HCT116 (cell line): ENCODE measurements at regions not wholly inside any gene's neighbourhood (a gene's known extent, or its start where the extent isn't known, plus 50 kb on each side); places are given as distances from the start of the nearest gene placed in this dataset.

ENCODE experiments used
- ATAC-seq: fragments of 200-7000 bp; cut with Tn5 transposase; 2 replicates; pipeline ENCODE4 v1.9.1; 2020; ENCODE audit warnings: mild to moderate bottlenecking, moderate library complexity
- BruUV-seq: library from RNA; stranded (reverse); fragments of 400-500 nt; replicated peaks from 2 replicates; lab custom pipeline; 2021; lab: Mats Ljungman, UMichigan
- CTCF ChIA-PET: fragments of 300-600 bp; sonication (Branson Sonifier 250); formaldehyde crosslinking; loops from one replicate; lab custom pipeline; 2021; ENCODE audit warnings: antibody characterized with exemption; lab: Charles Lee
- POLR2A ChIA-PET: fragments of 300-600, 350-600 bp; sonication (Branson Sonifier 250); formaldehyde crosslinking; loops from one replicate; lab custom pipeline; 2021; ENCODE audit warnings: antibody characterized with exemption; lab: Charles Lee
- RAD21 ChIA-PET, 2 experiments: fragments of 300-600 bp; sonication (Branson Sonifier 250); formaldehyde crosslinking; loops; one replicate each; lab custom pipeline; 2023; ENCODE audit warnings: low total read pairs in 2 of 2; ENCODE audit not compliant: uncharacterized antibody in 2 of 2, unreplicated experiment in 2 of 2, low non-redundant PET in 1 of 2; lab: Charles Lee
- DNase-seq: peaks from one replicate; pipeline ENCODE4 v3.0.0-alpha.2; 2010; ENCODE audit warnings: low read depth, low spot score
- H2AFZ ChIP-seq: fragments of 200-600 bp; shearing (Covaris generic), sonication (generic); 2 replicates; pipeline ENCODE4 v1.6.1; 2017; ENCODE audit warnings: low read depth, mixed run types, mixed read lengths, antibody characterized with exemption, low read length; ENCODE audit not compliant: poor library complexity, severe bottlenecking
- H3K27ac ChIP-seq: 2 replicates; pipeline ENCODE4 v1.5.1; 2012; ENCODE audit warnings: low read depth, low read length
- H3K27me3 ChIP-seq: fragments of 200-600 bp; sonication (generic); 2 replicates; pipeline ENCODE4 v1.6.1; 2016; ENCODE audit warnings: mixed run types, low read length, mixed read lengths; ENCODE audit not compliant: insufficient read depth
- H3K36me3 ChIP-seq, 2 experiments: fragments of 200-500 bp in 1 of 2; fragments of 200-600 bp in 1 of 2; sonication (Bioruptor generic) in 1 of 2; sonication (generic) in 1 of 2; 2 replicates each; pipeline versions ENCODE4 v1.5.1 to v1.6.1; 2014 to 2016; ENCODE audit warnings: low read length in 2 of 2, inconsistent platforms in 1 of 2, mixed read lengths in 1 of 2, mixed run types in 1 of 2; ENCODE audit not compliant: insufficient read depth in 2 of 2, control insufficient read depth in 1 of 2
- H3K4me1 ChIP-seq, 2 experiments: fragments of 200-600 bp in 1 of 2; sonication (generic) in 1 of 2; 2 replicates each; pipeline versions ENCODE4 v1.5.1 to v1.6.1; 2012 to 2017; ENCODE audit warnings: low read length in 2 of 2, inconsistent platforms in 1 of 2, mild to moderate bottlenecking in 1 of 2, mixed read lengths in 1 of 2, mixed run types in 1 of 2, moderate library complexity in 1 of 2; ENCODE audit not compliant: insufficient read depth in 2 of 2, control insufficient read depth in 1 of 2
- H3K4me2 ChIP-seq: fragments of 200-600 bp; sonication (generic); 2 replicates; pipeline ENCODE4 v1.6.1; 2017; ENCODE audit warnings: mixed run types, low read length, mixed read lengths
- H3K4me3 ChIP-seq, 2 experiments: fragments of 200-600 bp in 1 of 2; sonication (generic) in 1 of 2; replicated peaks in 1 of 2; 2 replicates each; pipeline ENCODE4 v1.5.1; 2011 to 2016; ENCODE audit warnings: low read length in 2 of 2, control low read depth in 1 of 2, low read depth in 1 of 2, mild to moderate bottlenecking in 1 of 2, mixed read lengths in 1 of 2, mixed run types in 1 of 2
- H3K79me2 ChIP-seq: fragments of 200-600 bp; sonication (generic); 2 replicates; pipeline ENCODE4 v1.6.1; 2017; ENCODE audit warnings: mild to moderate bottlenecking, mixed run types, low read length, moderate library complexity, mixed read lengths; ENCODE audit not compliant: insufficient read depth
- H3K9ac ChIP-seq: fragments of 200-600 bp; sonication (generic); 2 replicates; pipeline ENCODE4 v1.6.1; 2016; ENCODE audit warnings: low read length, mixed read lengths
- H3K9me2 ChIP-seq: fragments of 200-600 bp; sonication (generic), shearing (Covaris generic); 2 replicates; pipeline ENCODE4 v1.6.1; 2017; ENCODE audit warnings: mixed run types, mild to moderate bottlenecking, moderate library complexity; ENCODE audit not compliant: insufficient read depth
- H3K9me3 ChIP-seq, 2 experiments: fragments of 200-500 bp in 1 of 2; fragments of 200-600 bp in 1 of 2; sonication (Bioruptor generic) in 1 of 2; sonication (generic) in 1 of 2; 2 replicates each; pipeline ENCODE4 v1.6.1; 2014 to 2017; ENCODE audit warnings: low read length in 2 of 2, mixed read lengths in 2 of 2, inconsistent platforms in 1 of 2, low read depth in 1 of 2, mild to moderate bottlenecking in 1 of 2, mixed run types in 1 of 2, moderate library complexity in 1 of 2; ENCODE audit not compliant: control insufficient read depth in 1 of 2, insufficient read depth in 1 of 2
- H4K20me1 ChIP-seq: fragments of 200-600 bp; sonication (generic), shearing (Covaris generic); 2 replicates; pipeline ENCODE4 v1.6.1; 2017; ENCODE audit warnings: mixed run types, mild to moderate bottlenecking, moderate library complexity; ENCODE audit not compliant: insufficient read depth
- ELF1 ChIP-seq: IDR thresholded peaks from 2 replicates; pipeline ENCODE4 v1.6.1; 2012; ENCODE audit warnings: low read depth, borderline replicate concordance
- FOSL1 ChIP-seq: IDR thresholded peaks from 2 replicates; pipeline ENCODE4 v1.6.1; 2012; ENCODE audit warnings: low read depth
- RAD21 ChIP-seq: IDR thresholded peaks from 2 replicates; pipeline ENCODE4 v1.6.1; 2012; ENCODE audit warnings: low read depth, mild to moderate bottlenecking
- SIN3A ChIP-seq: IDR thresholded peaks from 2 replicates; pipeline ENCODE4 v1.6.1; 2012; ENCODE audit warnings: low read depth
- SP1 ChIP-seq: IDR thresholded peaks from 2 replicates; pipeline ENCODE4 v1.6.1; 2012; ENCODE audit warnings: low read depth
- TCF7L2 ChIP-seq: IDR thresholded peaks from 2 replicates; pipeline ENCODE4 v1.7.0; 2011; ENCODE audit warnings: borderline replicate concordance, inconsistent platforms; ENCODE audit not compliant: insufficient read depth, insufficient read length; ENCODE audit errors: extremely low read depth
- YY1 ChIP-seq: IDR thresholded peaks from 2 replicates; pipeline ENCODE4 v1.6.1; 2011; ENCODE audit warnings: low read length, low read depth, moderate library complexity, mild to moderate bottlenecking; ENCODE audit not compliant: insufficient replicate concordance; ENCODE audit errors: extremely low read depth
- ZFX ChIP-seq: fragments of 450-650 bp; IDR thresholded peaks from 2 replicates; pipeline ENCODE4 v1.6.1; 2017
- ZNF274 ChIP-seq: fragments of 200-500 bp; sonication (Bioruptor generic); IDR thresholded peaks from 2 replicates; pipeline ENCODE4 v1.6.1; 2014; ENCODE audit warnings: mild to moderate bottlenecking, low read depth, low read length, inconsistent platforms
- intact Hi-C: fragments of 100-400 bp; cut with micrococcal nuclease; formaldehyde crosslinking; loops from 2 replicates; pipeline ENCODE4 v1.10.0; 2022
- TF ChIP-seq, protein P1 (sequence below): IDR thresholded peaks from 2 replicates; pipeline ENCODE4 v1.6.1; 2012; ENCODE audit warnings: low read depth
- TF ChIP-seq, protein P2 (sequence below): IDR thresholded peaks from 2 replicates; pipeline ENCODE4 v1.6.1; 2012

DNA sequence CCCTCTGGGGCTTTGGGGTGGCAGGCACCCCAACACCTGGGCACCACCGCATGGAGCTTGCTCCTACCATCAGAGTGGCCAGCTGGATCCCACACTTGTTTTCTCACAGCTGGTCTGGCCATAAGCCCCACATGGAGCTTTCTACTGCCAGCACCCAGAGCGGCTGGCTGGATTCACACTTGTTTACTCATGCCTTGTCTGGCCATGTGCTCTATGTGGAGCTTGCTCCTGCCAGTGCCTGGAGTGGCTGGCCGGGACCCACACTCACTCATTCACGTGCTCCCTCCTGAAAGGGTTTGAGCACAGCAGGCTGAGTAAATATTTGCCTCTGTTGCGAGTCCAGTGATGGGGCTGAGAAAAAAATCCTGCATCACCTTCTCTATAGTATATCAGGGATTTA lies 487.0 kb downstream of the CD109 start (continued):
- TF ChIP-seq, protein P1, sequence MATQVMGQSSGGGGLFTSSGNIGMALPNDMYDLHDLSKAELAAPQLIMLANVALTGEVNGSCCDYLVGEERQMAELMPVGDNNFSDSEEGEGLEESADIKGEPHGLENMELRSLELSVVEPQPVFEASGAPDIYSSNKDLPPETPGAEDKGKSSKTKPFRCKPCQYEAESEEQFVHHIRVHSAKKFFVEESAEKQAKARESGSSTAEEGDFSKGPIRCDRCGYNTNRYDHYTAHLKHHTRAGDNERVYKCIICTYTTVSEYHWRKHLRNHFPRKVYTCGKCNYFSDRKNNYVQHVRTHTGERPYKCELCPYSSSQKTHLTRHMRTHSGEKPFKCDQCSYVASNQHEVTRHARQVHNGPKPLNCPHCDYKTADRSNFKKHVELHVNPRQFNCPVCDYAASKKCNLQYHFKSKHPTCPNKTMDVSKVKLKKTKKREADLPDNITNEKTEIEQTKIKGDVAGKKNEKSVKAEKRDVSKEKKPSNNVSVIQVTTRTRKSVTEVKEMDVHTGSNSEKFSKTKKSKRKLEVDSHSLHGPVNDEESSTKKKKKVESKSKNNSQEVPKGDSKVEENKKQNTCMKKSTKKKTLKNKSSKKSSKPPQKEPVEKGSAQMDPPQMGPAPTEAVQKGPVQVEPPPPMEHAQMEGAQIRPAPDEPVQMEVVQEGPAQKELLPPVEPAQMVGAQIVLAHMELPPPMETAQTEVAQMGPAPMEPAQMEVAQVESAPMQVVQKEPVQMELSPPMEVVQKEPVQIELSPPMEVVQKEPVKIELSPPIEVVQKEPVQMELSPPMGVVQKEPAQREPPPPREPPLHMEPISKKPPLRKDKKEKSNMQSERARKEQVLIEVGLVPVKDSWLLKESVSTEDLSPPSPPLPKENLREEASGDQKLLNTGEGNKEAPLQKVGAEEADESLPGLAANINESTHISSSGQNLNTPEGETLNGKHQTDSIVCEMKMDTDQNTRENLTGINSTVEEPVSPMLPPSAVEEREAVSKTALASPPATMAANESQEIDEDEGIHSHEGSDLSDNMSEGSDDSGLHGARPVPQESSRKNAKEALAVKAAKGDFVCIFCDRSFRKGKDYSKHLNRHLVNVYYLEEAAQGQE = no peak
- no peak for TF ChIP-seq FOSL1

DNA sequence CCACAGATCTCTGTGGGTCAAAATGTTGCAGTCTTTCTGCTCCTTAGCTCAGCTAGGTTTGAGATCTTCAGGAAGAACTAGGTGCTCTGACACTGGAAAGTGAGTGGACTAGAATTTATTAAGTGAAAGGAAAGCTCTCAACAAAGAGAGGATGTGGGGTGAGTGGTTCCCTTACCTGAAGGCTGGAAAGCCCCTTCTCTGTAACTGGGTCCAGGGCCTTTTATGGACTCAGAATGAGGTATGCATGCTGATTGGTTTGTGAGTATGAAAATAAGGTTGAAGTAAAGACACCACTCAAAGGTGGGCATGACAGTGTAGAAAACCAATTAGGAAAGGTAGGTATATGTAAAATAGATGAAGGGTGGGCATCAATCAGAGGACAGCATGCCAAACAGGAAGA lies 485.5 kb downstream of the CD109 start:
- intact Hi-C loops = no loop called here
- Histone ChIP-seq H3K4me3 (no peak overlapping the region), H4K20me1 (no peaks in the 10 kb centered on the region), H3K4me2 (no peak overlapping the region), H3K79me2 (no peaks in the 10 kb centered on the region), H3K9me2 (no peaks in the 10 kb centered on the region), H2AFZ (no peak overlapping the region), H3K36me3 (no peaks in the 10 kb centered on the region), H3K27me3 (no peaks in the 10 kb centered on the region), H3K9ac (no peak overlapping the region), H3K9me3 (no peaks in the 10 kb centered on the region), H3K27ac (no peak overlapping the region), H3K4me1 (no peaks in the 10 kb centered on the region)
- RAD21 ChIA-PET = no interaction called here
- no peak for ATAC-seq
- CTCF ChIA-PET = no interaction called here
- no peak for DNase-seq
- TF ChIP-seq TCF7L2 (no peak), ZNF274 (no peak), SP1 (no peak), SIN3A (no peak), YY1 (no peak), RAD21 (no peak), ZFX (no peak), ELF1 (no peak)
- TF ChIP-seq, protein P2, sequence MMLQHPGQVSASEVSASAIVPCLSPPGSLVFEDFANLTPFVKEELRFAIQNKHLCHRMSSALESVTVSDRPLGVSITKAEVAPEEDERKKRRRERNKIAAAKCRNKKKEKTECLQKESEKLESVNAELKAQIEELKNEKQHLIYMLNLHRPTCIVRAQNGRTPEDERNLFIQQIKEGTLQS = no peak
- BruUV-seq = no TSS peak
- POLR2A ChIA-PET = no interaction called here
